Ovary (tissue), 7 donors: ENCODE measurements at regions not wholly inside any gene's neighbourhood (a gene's known extent, or its start where the extent isn't known, plus 50 kb on each side); places are given as distances from the start of the nearest gene placed in this dataset.

Experiments used
- DNase-seq, 5 donors: peaks; one replicate each; pipeline ENCODE4 v3.0.0-alpha.2; 2019 to 2020
- H3K27ac ChIP-seq, 2 donors: fragments of 200-600 bp; one replicate each; pipeline versions ENCODE4 v1.5.1 to v1.8.0; 2019 to 2022
- H3K27me3 ChIP-seq: fragments of 200-600 bp; one replicate; pipeline ENCODE4 v1.8.0; 2022
- H3K36me3 ChIP-seq: fragments of 200-600 bp; sonication (generic); one replicate; pipeline ENCODE4 v1.5.1; 2019
- H3K4me1 ChIP-seq: one replicate; pipeline ENCODE4 v1.8.1; 2013; ENCODE audit warnings: mild to moderate bottlenecking, moderate library complexity; ENCODE audit not compliant: insufficient read depth
- H3K4me3 ChIP-seq: fragments of 200-600 bp; sonication (generic); one replicate; pipeline ENCODE4 v1.5.1; 2017
- H3K9me3 ChIP-seq, 2 donors: fragments of 200-600 bp in 1 of 2; sonication (generic) in 1 of 2; one replicate each; pipeline versions ENCODE4 v1.5.1 to v1.8.1; 2013 to 2019; ENCODE audit warnings: mild to moderate bottlenecking in 1 of 2, moderate library complexity in 1 of 2
- CTCF ChIP-seq, 3 donors: fragments of 450-650 bp in 2 of 3; fragments of 200-600 bp in 1 of 3; IDR thresholded peaks; one replicate each; pipeline versions ENCODE4 v1.5.1 to v1.8.0; 2016 to 2022; ENCODE audit warnings: antibody characterized with exemption in 3 of 3, mild to moderate bottlenecking in 1 of 3
- EP300 ChIP-seq: sonication (generic); formaldehyde crosslinking; IDR thresholded peaks from one replicate; pipeline ENCODE4 v1.6.1; 2017; ENCODE audit warnings: antibody characterized with exemption
- POLR2A ChIP-seq: fragments of 450-650 bp; IDR thresholded peaks from one replicate; pipeline ENCODE4 v1.6.1; 2017; ENCODE audit warnings: antibody characterized with exemption, mild to moderate bottlenecking, moderate library complexity
- WGBS, 3 donors: extraction: QIAGEN DNeasy Blood & Tissue Kit in 1 of 3; methylation state at CpG; one replicate each; pipeline versions ENCODE4 v1.1.5 to v1.1.7; 2013 to 2017; 5-methylcytosine and 5-hydroxymethylcytosine counted together
- intact Hi-C, 4 donors: fragments of 100-400 bp; cut with DNase I; formaldehyde crosslinking; loops; one replicate each; pipeline versions ENCODE4 v1.11.0 to v1.15.1; 2022 to 2023
- donor health status: DM: no; HTN: no; CAD: no; lungs with moderate emphysema.
- donor health status: DM: no; HTN: no; CAD: no.
- donor health status: Bipolar disorder and iron deficiency.
- donor health status: DM: no; HTN: no; CAD: no.
- donor health status: DM: yes; HTN: yes; CAD: no.

DNA sequence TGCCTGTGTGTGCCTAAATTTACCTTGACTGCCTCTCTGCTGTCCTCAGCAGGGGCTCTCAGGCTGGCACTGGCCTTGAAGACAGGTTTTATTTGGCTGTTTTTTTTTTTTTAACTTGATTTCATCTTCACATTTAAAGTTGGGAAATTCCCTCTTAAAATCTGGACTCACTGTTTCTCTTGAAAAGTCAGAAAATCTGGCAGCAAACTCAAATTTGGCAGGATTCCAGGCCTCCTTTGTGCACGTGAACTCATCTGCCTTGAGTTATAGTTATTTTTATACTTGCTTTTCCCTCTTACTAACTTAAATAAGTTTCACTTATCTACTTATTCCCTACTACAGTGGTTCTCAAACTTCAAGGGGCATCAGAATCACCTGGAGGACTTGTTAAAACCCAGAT is 118.4 kb upstream of the MAP3K1 start:
- no peak overlapping the region for H3K4me3 ChIP-seq
- WGBS, 3 donors, result 0 to 7% (median 3%) methylated on average over 1 of the region's 1 CpG
- H3K9me3 ChIP-seq, result no peaks in the 10 kb centered on the region
- TF ChIP-seq EP300 (no peak), POLR2A (no peak)
- H3K36me3 ChIP-seq, result no peaks in the 10 kb centered on the region
- H3K27me3 ChIP-seq, result no peaks in the 10 kb centered on the region
- H3K4me1 ChIP-seq, result peaks cover 9% of the 10 kb centered on the region
- peak; percentile 38 to 71 (median 61) for DNase-seq
- intact Hi-C loops, result no loop called here
- no peak overlapping the region for H3K27ac ChIP-seq

DNA sequence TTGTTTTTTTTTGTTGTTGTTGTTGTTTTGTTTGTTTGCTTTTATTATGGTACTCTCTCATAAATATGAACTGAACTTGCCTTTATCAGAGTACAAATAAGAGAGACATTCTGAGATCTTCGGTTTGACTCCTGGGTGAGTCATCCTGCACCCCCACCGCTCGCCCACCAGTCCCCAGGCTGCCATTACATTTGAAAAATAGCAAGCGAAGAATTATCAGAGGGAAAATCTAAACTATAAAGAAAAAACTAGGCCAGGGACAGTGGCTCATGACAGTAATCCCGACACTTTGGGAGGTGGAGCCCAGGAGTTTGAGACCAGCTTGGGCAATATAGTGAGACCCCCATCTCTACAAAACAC is 122.1 kb upstream of the MAP3K1 start:
- Histone ChIP-seq H3K36me3 (no peaks in the 10 kb centered on the region), H3K9me3 (no peaks in the 10 kb centered on the region), H3K4me3 (no peak overlapping the region), H3K4me1 (peaks cover 1% of the 10 kb centered on the region), H3K27me3 (no peaks in the 10 kb centered on the region), H3K27ac (no peak overlapping the region)
- DNase-seq, result no peak
- WGBS, 3 donors, result 93 to 94% (median 93%) methylated on average over 5 of the region's 5 CpGs
- TF ChIP-seq CTCF (IDR thresholded peaks at IDR 0.05) (no peak), EP300 (no peak), POLR2A (no peak)
- intact Hi-C loops, result no loop called here

DNA sequence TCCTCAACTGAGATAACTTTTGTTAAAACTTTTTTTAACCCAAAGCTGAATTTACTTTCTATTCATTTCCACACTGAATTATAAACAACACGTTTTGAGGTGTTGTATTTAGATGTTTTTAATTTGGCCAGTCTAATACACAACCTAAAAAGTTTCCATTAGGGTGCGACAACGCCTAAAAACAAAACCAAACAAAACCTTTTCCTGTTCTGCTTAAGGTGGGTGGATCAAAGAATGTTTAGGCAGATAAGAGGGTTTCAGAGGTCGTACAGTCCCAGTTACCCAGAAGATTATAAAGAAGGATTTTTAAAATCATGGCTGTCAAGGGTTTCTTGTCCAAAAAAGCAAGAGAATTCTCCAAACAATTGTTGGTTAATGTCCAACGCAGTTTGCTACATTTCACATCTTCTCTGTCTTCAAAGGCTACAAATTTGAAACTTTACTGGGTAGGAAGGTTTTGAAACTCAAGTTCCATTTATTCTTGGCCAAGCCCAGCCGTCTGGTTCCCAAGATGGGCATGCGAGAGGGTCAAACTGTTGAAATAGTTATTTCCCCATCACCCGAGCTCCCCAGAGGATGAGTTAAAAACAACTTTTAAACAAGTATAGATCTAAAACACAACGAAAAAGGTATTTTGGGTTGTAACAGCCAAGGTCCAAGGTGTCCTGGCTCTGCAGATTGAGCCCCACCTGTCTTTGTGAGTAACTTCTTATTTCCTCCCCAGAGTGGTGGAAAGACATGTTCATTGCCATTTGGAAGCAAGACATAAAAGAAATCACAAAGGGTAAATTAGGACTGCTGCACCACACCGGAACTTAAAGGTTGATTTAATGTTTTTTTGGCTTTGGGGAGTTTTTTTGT is 122.8 kb upstream of the MAP3K1 start:
- TF ChIP-seq POLR2A (no peak), EP300 (no peak), CTCF (IDR thresholded peaks at IDR 0.05) (no peak)
- H3K9me3 ChIP-seq, result no peaks in the 10 kb centered on the region
- no peak overlapping the region for H3K27ac ChIP-seq
- H3K27me3 ChIP-seq, result no peaks in the 10 kb centered on the region
- H3K4me3 ChIP-seq, result no peak overlapping the region
- WGBS, 3 donors, result 79 to 86% (median 79%) methylated on average over 10 of the region's 10 CpGs
- no peak for DNase-seq
- no peaks in the 10 kb centered on the region for H3K36me3 ChIP-seq
- intact Hi-C loops, result no loop called here
- peaks cover 1% of the 10 kb centered on the region for H3K4me1 ChIP-seq

- Histone ChIP-seq H3K9me3 (no peaks in the 10 kb centered on the region), H3K4me3 (no peak overlapping the region), H3K27ac (no peak overlapping the region), H3K36me3 (no peaks in the 10 kb centered on the region), H3K4me1 (peaks cover 6% of the 10 kb centered on the region), H3K27me3 (no peaks in the 10 kb centered on the region)
- 73 to 81% (median 80%) methylated on average over 1 of the region's 1 CpG for WGBS, 3 donors
- DNase-seq, result no peak
- no peak for TF ChIP-seq POLR2A
- no peak for TF ChIP-seq EP300
- no peak for TF ChIP-seq CTCF (IDR thresholded peaks at IDR 0.05)
- intact Hi-C loops, result no loop called here
Observed at GRCh38 chr5:56688402-56688801, 126.9 kb upstream of the MAP3K1 start.
